Body of pancreas (tissue), 4 donors: ENCODE measurements at regions not wholly inside any gene's neighbourhood (a gene's known extent, or its start where the extent isn't known, plus 50 kb on each side); places are given as distances from the start of the nearest gene placed in this dataset.

Experiments
- ATAC-seq: fragments of 150-250 bp; one replicate; pipeline ENCODE4 v1.9.1; 2016
- DNase-seq, 4 donors: peaks; one replicate each; pipeline ENCODE4 v3.0.0-alpha.2; 2019
- H3K27ac ChIP-seq, 4 donors: fragments of 200-600 bp; sonication (generic); 1 replicate in 3 of 4; 2 replicates in 1 of 4; pipeline versions ENCODE4 v1.5.1 to v1.6.1; 2016 to 2019; ENCODE audit warnings: mild to moderate bottlenecking in 1 of 4, mixed read lengths in 1 of 4, moderate library complexity in 1 of 4
- H3K27me3 ChIP-seq, 2 donors: fragments of 200-600 bp; sonication (generic); one replicate each; pipeline ENCODE4 v1.6.0; 2016; ENCODE audit warnings: mild to moderate bottlenecking in 1 of 2
- H3K36me3 ChIP-seq, 2 donors: fragments of 200-600 bp; sonication (generic); replicated peaks in 1 of 2; 2 replicates each; pipeline ENCODE4 v1.5.1; 2016; ENCODE audit warnings: low read depth in 2 of 2; ENCODE audit not compliant: insufficient read depth in 1 of 2
- H3K4me1 ChIP-seq: fragments of 200-600 bp; sonication (generic); one replicate; pipeline ENCODE4 v1.6.0; 2016
- H3K4me3 ChIP-seq, 2 donors: fragments of 200-600 bp; sonication (generic); 1 replicate in 1 of 2; 2 replicates in 1 of 2; pipeline ENCODE4 v1.5.1; 2016 to 2019
- H3K9me3 ChIP-seq, 3 donors: fragments of 200-600 bp; sonication (generic); 1 replicate in 2 of 3; 2 replicates in 1 of 3; pipeline ENCODE4 v1.5.1; 2016
- POLR2A ChIP-seq, 3 donors: fragments of 450-650 bp; IDR thresholded peaks; one replicate each; pipeline ENCODE4 v1.6.1; 2016; ENCODE audit warnings: antibody characterized with exemption in 3 of 3, mild to moderate bottlenecking in 2 of 3
- WGBS, 2 donors: methylation state at CpG; one replicate each; pipeline ENCODE4 v1.1.5; 2017; 5-methylcytosine and 5-hydroxymethylcytosine counted together
- intact Hi-C: fragments of 100-400 bp; cut with DNase I; formaldehyde crosslinking; loops from one replicate; pipeline ENCODE4 v1.15.1; 2023
- TF ChIP-seq, protein P1 (sequence below), 7 experiments: fragments of 450-650 bp in 4 of 7; fragments of 200-600 bp in 3 of 7; sonication (generic) in 3 of 7; IDR thresholded peaks; one replicate each; pipeline ENCODE4 v1.5.1; 2016 to 2019; ENCODE audit warnings: antibody characterized with exemption in 7 of 7

DNA sequence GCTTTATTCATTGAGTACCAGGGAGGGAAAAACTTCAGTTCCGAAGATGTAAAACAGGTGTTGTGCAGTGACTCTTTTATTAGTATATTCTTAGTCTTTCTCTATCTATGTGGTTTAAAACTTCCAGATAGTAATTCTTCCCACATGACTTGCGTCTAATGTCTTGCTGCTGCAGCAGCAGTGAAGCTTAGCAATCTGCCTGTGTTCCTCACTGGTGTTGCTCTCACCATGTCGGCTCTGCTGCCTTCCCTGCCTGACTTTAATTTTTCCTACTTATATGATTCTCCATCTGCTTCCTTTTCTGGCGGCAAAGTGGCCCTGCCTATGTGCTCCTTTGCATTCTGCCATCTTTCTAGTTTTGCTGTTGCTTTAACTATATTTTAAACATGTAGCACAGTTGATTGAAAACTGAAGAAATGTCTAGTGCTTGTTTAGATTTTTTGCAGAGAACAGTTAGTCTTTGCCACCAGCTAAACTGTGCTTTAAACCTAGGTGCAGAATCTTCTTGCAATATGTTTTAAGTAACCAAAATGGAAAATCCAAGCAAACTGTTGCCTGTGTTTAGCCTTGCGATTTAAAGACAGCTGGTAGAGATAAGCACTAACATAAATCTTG, 1934.2 kb upstream of the IGFBP7 start:
- intact Hi-C loops, result no loop called here
- no peak for ATAC-seq
- H3K27me3 ChIP-seq, result no peaks in the 10 kb centered on the region
- H3K4me1 ChIP-seq, result no peaks in the 10 kb centered on the region
- no peak overlapping the region for H3K27ac ChIP-seq
- DNase-seq, result no peak
- H3K4me3 ChIP-seq, result no peak overlapping the region
- no peaks in the 10 kb centered on the region for H3K9me3 ChIP-seq
- H3K36me3 ChIP-seq, result no peaks in the 10 kb centered on the region
- TF ChIP-seq, protein P1, sequence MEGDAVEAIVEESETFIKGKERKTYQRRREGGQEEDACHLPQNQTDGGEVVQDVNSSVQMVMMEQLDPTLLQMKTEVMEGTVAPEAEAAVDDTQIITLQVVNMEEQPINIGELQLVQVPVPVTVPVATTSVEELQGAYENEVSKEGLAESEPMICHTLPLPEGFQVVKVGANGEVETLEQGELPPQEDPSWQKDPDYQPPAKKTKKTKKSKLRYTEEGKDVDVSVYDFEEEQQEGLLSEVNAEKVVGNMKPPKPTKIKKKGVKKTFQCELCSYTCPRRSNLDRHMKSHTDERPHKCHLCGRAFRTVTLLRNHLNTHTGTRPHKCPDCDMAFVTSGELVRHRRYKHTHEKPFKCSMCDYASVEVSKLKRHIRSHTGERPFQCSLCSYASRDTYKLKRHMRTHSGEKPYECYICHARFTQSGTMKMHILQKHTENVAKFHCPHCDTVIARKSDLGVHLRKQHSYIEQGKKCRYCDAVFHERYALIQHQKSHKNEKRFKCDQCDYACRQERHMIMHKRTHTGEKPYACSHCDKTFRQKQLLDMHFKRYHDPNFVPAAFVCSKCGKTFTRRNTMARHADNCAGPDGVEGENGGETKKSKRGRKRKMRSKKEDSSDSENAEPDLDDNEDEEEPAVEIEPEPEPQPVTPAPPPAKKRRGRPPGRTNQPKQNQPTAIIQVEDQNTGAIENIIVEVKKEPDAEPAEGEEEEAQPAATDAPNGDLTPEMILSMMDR (IDR thresholded peaks at IDR 0.05), result no peak
- no peak for TF ChIP-seq POLR2A (IDR thresholded peaks at IDR 0.05)
- WGBS, 2 donors, result 74 to 75% methylated on average over 5 of the region's 5 CpGs

- H3K27me3 ChIP-seq, result no peaks in the 10 kb centered on the region
- no peaks in the 10 kb centered on the region for H3K4me1 ChIP-seq
- DNase-seq, result no peak
- H3K27ac ChIP-seq, result no peak overlapping the region
- TF ChIP-seq POLR2A (IDR thresholded peaks at IDR 0.05), result no peak
- TF ChIP-seq, protein P1 (IDR thresholded peaks at IDR 0.05), result no peak
- H3K9me3 ChIP-seq, result no peaks in the 10 kb centered on the region
- H3K4me3 ChIP-seq, result no peak overlapping the region
- WGBS, 2 donors, result 70% methylated on average over 1 of the region's 1 CpG
- intact Hi-C loops, result no loop called here
- no peaks in the 10 kb centered on the region for H3K36me3 ChIP-seq
- ATAC-seq, result no peak
Observed at GRCh38 chr4:59054086-59054485, 1943.9 kb upstream of the IGFBP7 start.

GRCh38 chr4:59057804-59058203, 1947.6 kb upstream of the IGFBP7 start:
- ATAC-seq (no peak), DNase-seq (no peak)

DNA sequence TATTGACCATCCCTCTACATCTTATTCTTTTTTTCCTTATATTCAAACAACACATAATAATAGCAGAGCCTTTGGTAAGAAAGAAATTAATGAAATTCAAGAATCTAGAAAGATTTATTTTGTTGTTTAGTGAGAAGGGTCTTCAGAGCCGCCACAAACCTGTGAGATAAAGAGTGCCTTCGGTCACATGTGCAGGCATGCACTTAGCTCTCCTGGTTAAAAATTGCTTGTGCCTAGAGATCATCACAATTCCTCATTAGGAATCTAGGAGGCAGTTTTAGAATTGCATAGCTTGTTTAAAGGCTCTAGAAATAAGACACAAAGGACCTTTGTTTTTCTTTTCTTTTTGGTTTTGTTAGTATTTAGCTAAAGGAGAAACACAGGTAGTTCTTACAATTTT, 1948.4 kb upstream of the IGFBP7 start:
- Histone ChIP-seq H3K4me3 (no peak overlapping the region), H3K4me1 (no peaks in the 10 kb centered on the region), H3K9me3 (peaks cover 0 to 7% (median 0%) of the 10 kb centered on the region in 3 donors), H3K27me3 (no peaks in the 10 kb centered on the region), H3K36me3 (no peaks in the 10 kb centered on the region), H3K27ac (no peak overlapping the region)
- DNase-seq, result no peak
- intact Hi-C loops, result no loop called here
- no peak for ATAC-seq
- TF ChIP-seq, protein P1 (IDR thresholded peaks at IDR 0.05), result no peak
- TF ChIP-seq POLR2A (IDR thresholded peaks at IDR 0.05), result no peak
- WGBS, 2 donors, result 25 to 39% methylated on average over 2 of the region's 2 CpGs

More at GRCh38 chr4:59057804-59058203, 1947.6 kb upstream of the IGFBP7 start:
- H3K4me1 ChIP-seq, result no peaks in the 10 kb centered on the region
- no peaks in the 10 kb centered on the region for H3K27me3 ChIP-seq
- peaks cover 0 to 7% (median 0%) of the 10 kb centered on the region in 3 donors for H3K9me3 ChIP-seq
- no peak for TF ChIP-seq POLR2A (IDR thresholded peaks at IDR 0.05)
- TF ChIP-seq, protein P1 (IDR thresholded peaks at IDR 0.05), result no peak
- H3K4me3 ChIP-seq, result no peak overlapping the region
- 29 to 44% methylated on average over 2 of the region's 2 CpGs for WGBS, 2 donors
- H3K27ac ChIP-seq, result no peak overlapping the region
- no peaks in the 10 kb centered on the region for H3K36me3 ChIP-seq
- intact Hi-C loops, result no loop called here
